NCI-H2081 (cell line): ENCODE measurements at regions not wholly inside any gene's neighbourhood (a gene's known extent, or its start where the extent isn't known, plus 50 kb on each side); places are given as distances from the start of the nearest gene placed in this dataset.

Experiments used
- DNase-seq, 2 experiments: peaks; one replicate each; lab custom pipeline; 2025; lab: John Stamatoyannopoulos, UW

- DNase-seq = no peak
Measured at GRCh38 chr9:96183751-96184150, 118.2 kb downstream of the HSD17B3 start.

- DNase-seq = no peak
Measured at GRCh38 chr9:96178153-96178552, 123.8 kb downstream of the HSD17B3 start.

- DNase-seq = no peak
Measured at GRCh38 chr9:96177719-96178028, 124.3 kb downstream of the HSD17B3 start.

- no peak for DNase-seq
Measured at GRCh38 chr9:96177005-96177718, 124.8 kb downstream of the HSD17B3 start.

GRCh38 chr9:96175796-96176195 is 126.2 kb downstream of the HSD17B3 start:
- DNase-seq = no peak

- no peak for DNase-seq
Measured at GRCh38 chr9:96175001-96175400, 127.0 kb downstream of the HSD17B3 start.

- DNase-seq = no peak
Measured at GRCh38 chr9:96174371-96174770, 127.6 kb downstream of the HSD17B3 start.

- no peak for DNase-seq
Measured at GRCh38 chr9:96173640-96174039, 128.3 kb downstream of the HSD17B3 start.

- no peak for DNase-seq
Measured at GRCh38 chr9:96172797-96173196, 129.2 kb downstream of the HSD17B3 start.

- DNase-seq = no peak
Measured at GRCh38 chr9:96171728-96172127, 130.2 kb downstream of the HSD17B3 start.

- no peak for DNase-seq
Measured at GRCh38 chr9:96169901-96170300, 132.1 kb downstream of the HSD17B3 start.

GRCh38 chr9:96169484-96169883 is 132.5 kb downstream of the HSD17B3 start:
- peak in 1 of 2 experiments; percentile 8 for DNase-seq

- no peak for DNase-seq
Measured at GRCh38 chr9:96168882-96169281, 133.1 kb downstream of the HSD17B3 start.

GRCh38 chr9:96167011-96167410 is 135.0 kb downstream of the HSD17B3 start:
- DNase-seq = no peak

GRCh38 chr9:96164268-96164683 is 137.7 kb downstream of the HSD17B3 start:
- DNase-seq = no peak

- DNase-seq = no peak
Measured at GRCh38 chr9:96163712-96164111, 138.3 kb downstream of the HSD17B3 start.

- DNase-seq = no peak
Measured at GRCh38 chr9:96163161-96163560, 138.8 kb downstream of the HSD17B3 start.

GRCh38 chr9:96161819-96162218 is 140.2 kb downstream of the HSD17B3 start:
- DNase-seq = no peak

- no peak for DNase-seq
Measured at GRCh38 chr9:96160866-96161265, 141.1 kb downstream of the HSD17B3 start.

- no peak for DNase-seq
Measured at GRCh38 chr9:96160168-96160567, 141.8 kb downstream of the HSD17B3 start.

GRCh38 chr9:96159596-96159995 is 142.4 kb downstream of the HSD17B3 start:
- no peak for DNase-seq

GRCh38 chr9:96158909-96159575 is 142.9 kb downstream of the HSD17B3 start:
- DNase-seq = no peak

GRCh38 chr9:96158147-96158546 is 143.8 kb downstream of the HSD17B3 start:
- DNase-seq = no peak

- no peak for DNase-seq
Measured at GRCh38 chr9:96157675-96158074, 144.3 kb downstream of the HSD17B3 start.
